Stimulated activated naive CD4-positive, alpha-beta T cell (primary cell): ENCODE measurements at regions not wholly inside any gene's neighbourhood (a gene's known extent, or its start where the extent isn't known, plus 50 kb on each side); places are given as distances from the start of the nearest gene placed in this dataset.
"Not testable (repeated sequence)": the region's sequence is repeated elsewhere in the genome, so short reads cannot be mapped to it uniquely, and the experiment has no call there.

Experiments used
- DNase-seq, 6 experiments: peaks; one replicate each; lab custom pipeline; 2025; lab: John Stamatoyannopoulos, UW

GRCh38 chr4:146073517-146073916 is 102.0 kb upstream of the LSM6 start:
- no peak for DNase-seq

- DNase-seq, result no peak
Observed at GRCh38 chr4:146072376-146072775, 103.1 kb upstream of the LSM6 start.

GRCh38 chr4:146071390-146071789 is 104.1 kb upstream of the LSM6 start:
- no peak for DNase-seq

- DNase-seq, result no peak
Observed at GRCh38 chr4:146063143-146063542, 112.4 kb upstream of the LSM6 start.

- no peak for DNase-seq
Observed at GRCh38 chr4:146062340-146062739, 113.2 kb upstream of the LSM6 start.

GRCh38 chr4:146061610-146062334 is 113.7 kb upstream of the LSM6 start:
- DNase-seq, result no peak

- no peak for DNase-seq
Observed at GRCh38 chr4:146059865-146060264, 115.7 kb upstream of the LSM6 start.

GRCh38 chr4:146059151-146059550 is 116.4 kb upstream of the LSM6 start:
- no peak for DNase-seq

- DNase-seq, result no peak
Observed at GRCh38 chr4:146058531-146058930, 117.0 kb upstream of the LSM6 start.

GRCh38 chr4:146054676-146055075 is 116.1 kb upstream of the ZNF827 start:
- no peak for DNase-seq

- no peak for DNase-seq
Observed at GRCh38 chr4:146053891-146054290, 115.3 kb upstream of the ZNF827 start.

- no peak for DNase-seq
Observed at GRCh38 chr4:146051728-146052391, 113.2 kb upstream of the ZNF827 start.

GRCh38 chr4:146051223-146051622 is 112.6 kb upstream of the ZNF827 start:
- no peak for DNase-seq

- DNase-seq, result no peak
Observed at GRCh38 chr4:146049802-146050201, 111.2 kb upstream of the ZNF827 start.

GRCh38 chr4:146047768-146048167 is 109.1 kb upstream of the ZNF827 start:
- DNase-seq, result not testable (repeated sequence)

- no peak for DNase-seq
Observed at GRCh38 chr4:146041139-146042004, 102.7 kb upstream of the ZNF827 start.

- DNase-seq, result no peak
Observed at GRCh38 chr4:146040623-146041022, 102.0 kb upstream of the ZNF827 start.

- no peak for DNase-seq
Observed at GRCh38 chr4:146033149-146033548, 94.5 kb upstream of the ZNF827 start.

GRCh38 chr4:146032234-146032860 is 93.7 kb upstream of the ZNF827 start:
- DNase-seq, result no peak

- no peak for DNase-seq
Observed at GRCh38 chr4:146029939-146030710, 91.5 kb upstream of the ZNF827 start.

GRCh38 chr4:146029147-146029546 is 90.5 kb upstream of the ZNF827 start:
- DNase-seq, result no peak

- no peak for DNase-seq
Observed at GRCh38 chr4:146027761-146028160, 89.1 kb upstream of the ZNF827 start.
